Neural progenitor cell (in vitro differentiated cells): ENCODE measurements at regions not wholly inside any gene's neighbourhood (a gene's known extent, or its start where the extent isn't known, plus 50 kb on each side); places are given as distances from the start of the nearest gene placed in this dataset.

Source experiments
- DNase-seq: peaks from one replicate; pipeline ENCODE4 v3.0.0-alpha.2; 2016; ENCODE audit warnings: low spot score
- H2AFZ ChIP-seq: fragments of 200-600 bp; sonication (generic); replicated peaks from 2 replicates; pipeline ENCODE4 v1.6.1; 2016; ENCODE audit warnings: antibody characterized with exemption
- H3F3A ChIP-seq: fragments of 200-600 bp; sonication (generic); 2 replicates; pipeline ENCODE4 v1.6.1; 2016; ENCODE audit warnings: antibody characterized with exemption, low read depth
- H3K27ac ChIP-seq: fragments of 200-600 bp; sonication (generic); 2 replicates; pipeline ENCODE4 v1.5.1; 2016; ENCODE audit warnings: mild to moderate bottlenecking
- H3K27me3 ChIP-seq: fragments of 200-600 bp; sonication (generic); 2 replicates; pipeline ENCODE4 v1.6.1; 2016; ENCODE audit warnings: mild to moderate bottlenecking, moderate library complexity
- H3K36me3 ChIP-seq: fragments of 200-600 bp; sonication (generic); 2 replicates; pipeline ENCODE4 v1.5.1; 2016
- H3K4me1 ChIP-seq: fragments of 200-600 bp; sonication (generic); 2 replicates; pipeline ENCODE4 v1.6.1; 2016; ENCODE audit warnings: mixed run types
- H3K4me2 ChIP-seq: fragments of 200-600 bp; sonication (generic); 2 replicates; pipeline ENCODE4 v1.6.1; 2016
- H3K4me3 ChIP-seq: fragments of 200-600 bp; sonication (generic); 2 replicates; pipeline ENCODE4 v1.5.1; 2016
- H3K79me2 ChIP-seq: fragments of 200-600 bp; sonication (generic); 2 replicates; pipeline ENCODE4 v1.6.1; 2016; ENCODE audit warnings: low read depth
- H3K9ac ChIP-seq: fragments of 200-600 bp; sonication (generic); 2 replicates; pipeline ENCODE4 v1.6.1; 2016
- H3K9me3 ChIP-seq: fragments of 200-600 bp; sonication (generic); 2 replicates; pipeline ENCODE4 v1.5.1; 2016; ENCODE audit warnings: low read depth
- H4K20me1 ChIP-seq: fragments of 200-600 bp; sonication (generic); 2 replicates; pipeline ENCODE4 v1.6.1; 2016; ENCODE audit warnings: low read depth
- H3K27ac Mint-ChIP-seq: 3 replicates; pipeline ENCODE4 v1.8.0; 2021; ENCODE audit warnings: mixed read lengths
- H3K27me3 Mint-ChIP-seq: 2 replicates; pipeline ENCODE4 v1.8.0; 2022; ENCODE audit warnings: low read depth, mild to moderate bottlenecking, inconsistent platforms, moderate library complexity, mixed read lengths; ENCODE audit not compliant: insufficient read depth
- H3K36me3 Mint-ChIP-seq: 3 replicates; pipeline ENCODE4 v1.8.0; 2021; ENCODE audit warnings: mixed read lengths
- H3K4me1 Mint-ChIP-seq: 3 replicates; pipeline ENCODE4 v1.8.0; 2021; ENCODE audit warnings: mixed read lengths
- H3K4me3 Mint-ChIP-seq: 3 replicates; pipeline ENCODE4 v1.8.0; 2021; ENCODE audit warnings: mild to moderate bottlenecking, moderate library complexity, mixed read lengths
- H3K9me3 Mint-ChIP-seq: 3 replicates; pipeline ENCODE4 v1.8.0; 2020; ENCODE audit warnings: mixed read lengths
- CTCF ChIP-seq: fragments of 200-600 bp; sonication (generic); IDR thresholded peaks from 2 replicates; pipeline ENCODE4 v1.5.1; 2017; ENCODE audit warnings: antibody characterized with exemption, mild to moderate bottlenecking
- EZH2 ChIP-seq: fragments of 200-600 bp; sonication (generic); IDR thresholded peaks from 2 replicates; pipeline ENCODE4 v1.6.1; 2017; ENCODE audit warnings: antibody characterized with exemption, mild to moderate bottlenecking, moderate library complexity
- EZH2phosphoT487 ChIP-seq: fragments of 200-600 bp; sonication (generic); IDR thresholded peaks from 2 replicates; pipeline ENCODE4 v1.6.1; 2017; ENCODE audit warnings: antibody characterized with exemption

DNA sequence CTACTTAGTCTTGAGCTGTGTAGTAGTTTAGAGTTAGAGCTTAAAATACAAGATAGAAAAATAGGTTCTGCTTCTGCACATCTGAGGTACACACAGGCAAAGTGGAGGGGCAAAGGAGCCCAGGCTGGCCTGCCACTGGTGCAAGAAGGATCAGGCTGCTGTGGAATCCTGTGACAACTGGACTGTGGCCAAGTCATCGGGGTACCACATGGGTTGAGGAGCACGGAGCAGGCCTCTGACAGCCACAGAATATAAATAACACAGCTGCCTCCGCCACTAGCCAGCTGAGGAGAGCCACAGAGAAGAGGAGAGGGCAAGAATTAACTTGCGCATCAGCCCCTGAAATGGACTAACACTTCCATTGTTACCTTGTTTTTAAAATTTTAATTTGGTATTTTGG is 206.0 kb upstream of the MARCKS start:
- DNase-seq, result no peak
- H3K27me3 Mint-ChIP-seq, result peaks cover 2% of the 10 kb centered on the region
- H3K4me1 Mint-ChIP-seq, result peaks cover 34% of the 10 kb centered on the region
- Histone ChIP-seq H3K79me2 (no peaks in the 10 kb centered on the region), H3K27me3 (no peaks in the 10 kb centered on the region), H3K4me3 (no peak overlapping the region), H3F3A (no peaks in the 10 kb centered on the region), H3K27ac (no peak overlapping the region), H3K4me1 (no peaks in the 10 kb centered on the region), H3K36me3 (no peaks in the 10 kb centered on the region), H3K9me3 (no peaks in the 10 kb centered on the region), H2AFZ (no peak overlapping the region), H3K4me2 (no peak overlapping the region), H4K20me1 (no peaks in the 10 kb centered on the region), H3K9ac (no peak overlapping the region)
- no peak overlapping the region for H3K4me3 Mint-ChIP-seq
- peaks cover 2% of the 10 kb centered on the region for H3K36me3 Mint-ChIP-seq
- no peak overlapping the region for H3K27ac Mint-ChIP-seq
- peaks cover 4% of the 10 kb centered on the region for H3K9me3 Mint-ChIP-seq
- no peak for TF ChIP-seq CTCF
- TF ChIP-seq EZH2, result no peak
- TF ChIP-seq EZH2phosphoT487, result no peak

DNA sequence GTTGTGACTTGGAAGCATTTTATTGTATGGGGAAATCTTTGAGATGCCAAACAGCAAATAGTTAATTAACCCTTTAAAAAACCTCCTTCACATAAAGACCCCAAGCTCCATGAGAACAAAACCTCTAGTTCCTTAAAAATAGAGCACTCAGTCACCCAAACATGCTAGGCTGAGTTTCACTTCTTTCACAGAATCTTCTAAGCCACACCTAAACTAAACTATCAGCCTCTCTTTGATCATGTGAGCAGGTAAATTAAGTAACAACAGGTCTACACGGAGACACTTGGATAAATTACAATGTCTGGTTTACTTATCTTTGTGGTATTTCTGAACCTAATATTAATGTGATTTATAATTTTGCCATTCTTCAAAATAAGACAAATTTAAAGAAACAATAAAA is 205.2 kb upstream of the MARCKS start:
- H3K27ac ChIP-seq, result no peak overlapping the region
- H4K20me1 ChIP-seq, result no peaks in the 10 kb centered on the region
- no peaks in the 10 kb centered on the region for H3F3A ChIP-seq
- no peak overlapping the region for H3K4me2 ChIP-seq
- Mint-ChIP-seq H3K9me3 (peaks cover 4% of the 10 kb centered on the region), H3K4me1 (peaks cover 34% of the 10 kb centered on the region), H3K27me3 (peaks cover 2% of the 10 kb centered on the region), H3K27ac (no peak overlapping the region), H3K4me3 (no peak overlapping the region), H3K36me3 (peaks cover 2% of the 10 kb centered on the region)
- TF ChIP-seq CTCF (no peak), EZH2phosphoT487 (no peak), EZH2 (no peak)
- H3K9ac ChIP-seq, result no peak overlapping the region
- H3K79me2 ChIP-seq, result no peaks in the 10 kb centered on the region
- H3K4me3 ChIP-seq, result no peak overlapping the region
- no peaks in the 10 kb centered on the region for H3K4me1 ChIP-seq
- H3K9me3 ChIP-seq, result no peaks in the 10 kb centered on the region
- no peak for DNase-seq
- H3K27me3 ChIP-seq, result no peaks in the 10 kb centered on the region
- H3K36me3 ChIP-seq, result no peaks in the 10 kb centered on the region
- H2AFZ ChIP-seq, result no peak overlapping the region

DNA sequence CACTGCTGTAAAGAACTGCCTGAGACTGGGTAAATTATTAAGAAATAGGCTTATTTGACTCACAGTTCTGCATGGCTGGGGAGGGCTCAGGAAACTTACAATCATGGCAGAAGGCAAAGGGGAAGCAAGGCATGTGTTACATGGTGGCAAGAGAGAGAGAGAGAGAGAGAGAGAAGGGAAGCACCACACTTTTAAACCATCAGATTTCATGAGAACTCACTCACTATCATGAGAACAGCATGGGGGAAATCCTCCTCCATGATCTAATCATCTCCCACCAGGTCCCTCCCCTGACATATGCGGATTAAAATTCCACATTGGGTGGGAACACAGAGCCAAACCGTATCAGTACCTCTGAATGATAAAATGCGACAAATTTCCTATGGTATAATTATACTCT is 203.9 kb upstream of the MARCKS start:
- Mint-ChIP-seq H3K4me3 (no peak overlapping the region), H3K4me1 (peaks cover 30% of the 10 kb centered on the region), H3K9me3 (peaks cover 2% of the 10 kb centered on the region), H3K27me3 (peaks cover 2% of the 10 kb centered on the region), H3K36me3 (peaks cover 2% of the 10 kb centered on the region), H3K27ac (no peak overlapping the region)
- Histone ChIP-seq H3K4me1 (no peaks in the 10 kb centered on the region), H3K27me3 (no peaks in the 10 kb centered on the region), H3K27ac (no peak overlapping the region), H4K20me1 (no peaks in the 10 kb centered on the region), H3F3A (no peaks in the 10 kb centered on the region), H3K9me3 (no peaks in the 10 kb centered on the region), H3K79me2 (no peaks in the 10 kb centered on the region), H3K9ac (no peak overlapping the region), H3K4me2 (no peak overlapping the region), H3K36me3 (no peaks in the 10 kb centered on the region), H2AFZ (no peak overlapping the region), H3K4me3 (no peak overlapping the region)
- DNase-seq, result no peak
- TF ChIP-seq EZH2phosphoT487 (no peak), EZH2 (no peak), CTCF (no peak)

- Histone ChIP-seq H4K20me1 (no peaks in the 10 kb centered on the region), H3K9me3 (no peaks in the 10 kb centered on the region), H3K27me3 (no peaks in the 10 kb centered on the region), H3K4me3 (no peak overlapping the region), H3K4me1 (no peaks in the 10 kb centered on the region), H3K27ac (no peak overlapping the region), H3K79me2 (no peaks in the 10 kb centered on the region), H2AFZ (no peak overlapping the region), H3K36me3 (no peaks in the 10 kb centered on the region), H3F3A (no peaks in the 10 kb centered on the region), H3K9ac (no peak overlapping the region), H3K4me2 (no peak overlapping the region)
- H3K27ac Mint-ChIP-seq, result no peak overlapping the region
- peaks cover 2% of the 10 kb centered on the region for H3K36me3 Mint-ChIP-seq
- peaks cover 2% of the 10 kb centered on the region for H3K9me3 Mint-ChIP-seq
- H3K4me1 Mint-ChIP-seq, result peaks cover 18% of the 10 kb centered on the region
- TF ChIP-seq EZH2 (no peak), CTCF (no peak), EZH2phosphoT487 (no peak)
- no peak overlapping the region for H3K4me3 Mint-ChIP-seq
- DNase-seq, result no peak
- H3K27me3 Mint-ChIP-seq, result peaks cover 2% of the 10 kb centered on the region
Observed at GRCh38 chr6:113654396-113654795, 202.7 kb upstream of the MARCKS start.
